OCI-M1 (cell line): ENCODE measurements at regions not wholly inside any gene's neighbourhood (a gene's known extent, or its start where the extent isn't known, plus 50 kb on each side); places are given as distances from the start of the nearest gene placed in this dataset.
"Not testable (repeated sequence)": the region's sequence is repeated elsewhere in the genome, so short reads cannot be mapped to it uniquely, and the experiment has no call there.

Experiments
- DNase-seq: peaks from one replicate; lab custom pipeline; 2025; lab: John Stamatoyannopoulos, UW

DNA sequence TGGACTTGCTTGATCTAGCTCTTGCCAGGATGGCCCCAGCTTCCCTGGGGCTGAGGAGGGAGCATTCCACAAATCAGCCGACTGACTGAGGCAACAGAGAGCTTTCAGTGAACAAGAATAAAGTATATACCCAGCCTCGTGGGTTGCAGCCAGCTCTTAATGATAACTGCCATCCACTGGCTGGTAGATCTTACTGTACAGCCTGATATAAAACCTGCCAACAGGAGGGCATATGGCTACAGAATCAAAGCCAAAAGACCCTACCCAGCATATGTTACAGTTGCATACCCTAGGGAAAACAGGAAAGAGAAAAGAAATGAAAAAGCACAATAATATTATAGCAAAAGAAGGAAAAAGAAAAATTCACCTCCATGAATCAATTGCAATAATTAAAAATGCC lies 775.9 kb upstream of the KIF2B start:
- no peak for DNase-seq

DNA sequence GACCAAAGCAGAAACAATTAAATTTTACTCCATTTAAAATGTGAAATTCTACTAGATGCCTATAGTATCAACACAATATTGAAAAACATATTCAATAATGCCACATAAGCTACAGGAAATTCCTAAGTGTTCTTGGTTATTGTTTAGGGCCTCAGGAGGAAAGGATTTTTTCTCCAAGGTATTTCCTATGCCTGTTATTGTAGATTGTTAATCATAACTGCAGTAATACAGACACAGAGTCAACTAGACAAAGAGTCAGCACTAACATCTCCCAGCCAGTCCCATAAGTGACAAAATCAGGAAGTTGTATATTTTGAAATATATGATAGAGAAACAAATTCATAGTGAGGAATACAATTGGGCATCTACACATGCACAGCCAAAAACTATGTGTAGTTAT lies 782.7 kb upstream of the KIF2B start:
- no peak for DNase-seq

DNA sequence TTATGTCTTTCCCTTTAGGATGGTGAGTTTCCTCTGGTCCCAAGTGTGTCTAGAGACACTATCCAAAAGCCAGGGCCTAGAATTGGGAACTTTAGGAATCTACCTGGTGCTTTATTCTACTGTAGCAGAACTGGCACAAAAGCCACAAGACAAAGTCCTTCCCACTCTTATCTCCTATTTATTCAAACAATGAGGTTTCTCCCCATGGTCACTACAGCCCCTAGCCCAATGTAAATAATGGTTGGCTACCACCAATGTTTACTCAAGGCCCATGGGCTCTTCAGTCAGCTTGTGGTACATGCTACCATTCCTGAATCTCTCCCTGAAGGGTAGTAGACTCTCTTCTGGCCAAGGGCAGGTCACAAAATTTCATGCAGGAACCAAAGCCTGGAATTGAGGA lies 789.4 kb upstream of the KIF2B start:
- DNase-seq = no peak

DNA sequence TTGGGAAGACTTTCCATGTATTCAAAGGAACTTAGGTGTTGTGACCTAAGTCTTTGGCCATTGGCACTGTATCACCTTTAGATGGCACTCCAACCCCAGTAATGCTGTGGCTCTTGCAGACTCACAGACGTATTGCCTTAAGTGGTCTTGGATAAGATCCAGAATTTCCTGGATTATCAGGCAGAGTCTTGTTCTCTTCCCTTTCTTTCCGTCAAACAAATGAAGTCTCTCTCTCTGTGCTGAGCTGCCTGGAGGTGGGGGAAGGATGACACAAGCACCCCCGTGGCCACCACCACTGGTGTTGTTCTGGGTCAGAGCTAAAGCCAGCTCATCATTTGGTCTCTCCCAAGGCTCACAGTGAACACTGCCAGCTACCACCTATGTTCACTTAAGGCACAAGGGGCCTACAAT lies 789.9 kb upstream of the KIF2B start:
- peak; percentile 74 for DNase-seq

DNA sequence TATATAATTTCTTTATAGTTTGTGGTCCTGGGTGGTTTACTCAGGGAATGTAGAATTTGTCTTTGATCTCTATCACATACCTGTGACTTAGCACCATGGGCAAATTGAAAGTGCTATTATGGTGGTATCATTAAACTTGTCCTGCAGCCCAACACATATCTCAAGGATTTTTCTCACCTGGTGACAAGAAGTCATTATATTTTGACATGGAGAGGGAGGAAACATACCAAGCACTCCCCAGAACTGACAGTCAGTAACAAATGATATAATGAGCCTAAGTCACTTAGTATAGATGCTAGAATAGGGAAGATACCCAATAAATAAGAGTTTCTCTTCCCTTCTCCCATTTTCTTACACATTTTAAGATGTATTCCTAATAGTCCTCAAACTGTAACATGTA lies 805.5 kb upstream of the KIF2B start:
- DNase-seq = no peak

DNA sequence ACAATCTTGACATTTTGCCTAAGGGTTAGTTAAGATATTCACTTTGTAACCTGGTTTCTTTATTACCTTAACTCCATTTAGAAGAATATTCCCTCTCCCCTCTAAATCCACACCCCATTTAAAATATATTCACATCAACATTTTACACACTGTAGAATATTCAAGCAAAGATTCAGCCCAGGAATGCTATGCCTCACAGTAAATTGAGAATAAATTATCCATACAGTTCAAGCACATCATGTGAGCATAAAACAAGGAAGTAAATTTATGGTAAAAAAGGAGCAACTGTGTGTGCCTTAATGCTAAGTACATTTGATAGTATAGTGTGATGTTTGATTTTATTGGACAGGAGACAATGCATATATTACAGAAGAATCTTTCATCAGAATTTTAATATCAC lies 806.6 kb upstream of the KIF2B start:
- no peak for DNase-seq

DNA sequence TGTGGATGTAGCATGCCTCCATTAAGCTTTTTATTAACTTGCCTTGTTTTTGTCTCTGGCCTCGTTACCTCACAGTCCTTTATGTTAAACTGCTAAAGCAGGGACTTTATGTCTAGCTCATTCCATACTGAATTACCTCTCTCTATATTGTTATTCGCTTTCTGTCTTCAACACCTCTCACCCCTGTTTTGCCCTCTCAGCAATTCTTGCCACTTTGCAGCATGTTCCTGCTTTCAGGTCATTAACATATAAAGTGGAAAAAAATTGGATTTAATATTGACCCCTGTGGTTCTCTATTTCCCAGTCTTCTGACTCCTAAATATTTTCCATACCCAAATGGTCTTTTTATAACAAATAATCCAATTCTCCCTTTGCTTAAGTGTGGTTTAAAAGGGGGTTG lies 810.4 kb upstream of the KIF2B start:
- DNase-seq = no peak

DNA sequence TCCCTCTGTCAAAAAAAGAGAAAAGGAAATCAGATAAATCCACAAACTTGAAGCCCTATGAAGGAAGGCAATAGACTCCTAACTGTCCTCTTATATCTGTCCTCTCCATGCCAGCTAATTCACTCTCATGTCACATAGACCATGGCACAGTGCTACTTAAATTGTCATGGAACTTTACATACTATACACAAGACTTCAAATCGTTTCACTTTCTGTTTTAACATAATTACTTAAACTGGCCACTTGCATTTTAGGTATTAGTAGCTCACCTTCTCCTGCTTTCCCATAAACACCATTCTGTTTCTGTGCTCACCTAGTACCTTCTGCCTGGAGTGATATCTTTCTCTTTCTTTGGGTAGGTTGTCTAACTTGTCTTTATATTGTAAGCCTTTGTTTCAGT lies 816.7 kb upstream of the KIF2B start:
- DNase-seq = peak; percentile 32

DNA sequence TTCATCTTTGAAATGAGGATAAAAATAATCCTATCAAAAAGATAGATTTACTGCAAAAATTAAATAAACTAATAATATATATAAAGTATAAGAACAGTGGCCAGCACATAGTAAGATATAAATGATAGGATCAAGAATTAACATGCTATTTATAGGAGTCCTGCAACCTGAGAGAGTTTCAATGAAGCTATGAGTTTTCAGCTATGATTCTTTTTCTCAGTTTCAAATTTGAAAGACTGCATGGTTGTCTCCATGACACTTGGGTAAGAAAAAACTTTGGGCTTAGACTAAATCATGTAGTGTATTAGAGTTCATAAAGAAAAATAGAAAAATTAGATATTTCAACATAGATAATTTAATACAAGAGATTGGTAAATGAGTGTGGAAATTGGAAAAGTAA lies 817.8 kb upstream of the KIF2B start:
- DNase-seq = no peak

DNA sequence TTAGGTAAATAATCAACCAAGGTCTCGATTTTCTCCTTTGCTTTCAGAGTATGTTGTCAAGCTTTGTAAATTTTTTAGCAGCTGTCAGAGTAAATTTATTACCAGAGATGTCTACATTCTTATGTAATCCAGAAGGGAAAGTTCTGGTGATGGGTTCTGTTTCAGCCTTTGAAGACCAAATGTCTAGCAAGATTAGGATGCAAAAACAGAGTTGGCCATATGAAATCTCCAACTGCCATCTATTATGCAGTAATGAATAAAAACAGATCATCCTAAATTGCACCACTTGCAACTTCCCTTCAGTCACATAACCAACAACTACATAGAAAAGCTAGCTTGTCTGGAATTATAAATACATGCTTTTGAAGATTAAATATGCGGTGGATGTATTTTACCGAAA lies 826.8 kb upstream of the KIF2B start:
- no peak for DNase-seq

DNA sequence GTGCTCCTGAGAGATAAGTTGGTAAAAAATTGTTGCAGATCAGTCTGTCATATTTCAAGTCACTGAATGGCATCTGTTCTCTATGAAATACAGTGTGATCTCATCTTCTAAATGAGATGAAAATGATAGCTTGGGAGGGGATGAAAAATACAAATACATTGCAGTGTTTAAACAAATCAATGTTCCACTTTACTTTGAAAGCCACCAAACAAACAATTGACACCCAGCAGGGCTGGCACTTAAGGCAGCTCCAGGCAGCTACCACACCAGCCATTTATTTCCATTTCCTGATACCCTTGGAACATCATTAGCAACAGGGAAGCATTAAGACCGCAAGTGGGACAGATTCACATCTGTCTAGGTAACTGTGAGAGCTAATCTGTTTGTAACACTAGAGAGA lies 827.6 kb upstream of the KIF2B start:
- no peak for DNase-seq

DNA sequence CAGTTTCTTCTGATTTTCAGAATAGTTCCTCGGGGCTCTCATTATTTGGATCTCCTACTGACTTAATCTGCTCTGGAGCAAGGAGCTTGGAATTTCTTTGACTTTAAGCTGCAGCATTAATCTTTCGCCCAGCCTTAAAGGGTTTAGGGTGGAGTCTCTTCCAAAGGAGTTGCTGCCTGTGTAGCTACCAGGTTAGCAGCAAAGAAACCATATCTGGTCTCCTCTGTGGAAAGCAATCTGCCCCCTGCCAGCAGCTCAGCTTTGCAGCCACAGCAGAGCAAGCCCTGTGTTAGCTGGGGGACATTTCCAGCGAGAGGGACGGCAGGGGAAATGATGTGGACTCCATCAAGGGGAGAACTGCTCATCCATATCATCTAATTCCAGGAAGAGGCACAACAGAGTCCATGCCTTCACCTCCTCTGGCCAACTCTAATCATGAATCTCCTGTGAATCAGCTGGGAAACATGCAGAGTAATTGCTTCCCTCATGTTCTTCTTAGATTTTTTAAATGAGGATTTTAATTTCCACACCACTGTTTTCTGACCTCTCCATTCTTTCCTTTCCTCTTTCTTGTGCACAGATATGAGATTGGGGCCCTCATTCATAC lies 827.6 kb upstream of the CA10 start:
- DNase-seq = no peak

DNA sequence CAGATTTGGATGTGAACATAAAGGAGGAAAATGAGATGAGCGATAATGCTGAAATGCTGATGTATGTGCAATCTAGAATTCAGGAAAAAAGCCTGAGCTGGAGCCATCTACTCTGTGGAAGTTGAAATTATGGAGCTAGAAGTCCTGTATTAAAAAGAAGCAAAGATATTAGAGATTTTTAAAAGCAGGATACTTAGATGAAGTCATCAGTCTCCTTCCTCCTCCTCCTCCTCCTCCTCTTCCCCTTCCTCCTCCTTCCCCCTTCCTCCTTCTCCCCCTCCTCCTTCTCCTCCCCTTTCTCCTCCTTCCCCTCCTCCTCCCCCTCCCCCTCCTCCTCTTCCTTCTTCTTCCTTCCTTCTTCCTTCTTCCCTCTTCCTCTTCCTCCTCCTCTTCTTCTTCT lies 823.8 kb upstream of the CA10 start:
- DNase-seq = no peak

DNA sequence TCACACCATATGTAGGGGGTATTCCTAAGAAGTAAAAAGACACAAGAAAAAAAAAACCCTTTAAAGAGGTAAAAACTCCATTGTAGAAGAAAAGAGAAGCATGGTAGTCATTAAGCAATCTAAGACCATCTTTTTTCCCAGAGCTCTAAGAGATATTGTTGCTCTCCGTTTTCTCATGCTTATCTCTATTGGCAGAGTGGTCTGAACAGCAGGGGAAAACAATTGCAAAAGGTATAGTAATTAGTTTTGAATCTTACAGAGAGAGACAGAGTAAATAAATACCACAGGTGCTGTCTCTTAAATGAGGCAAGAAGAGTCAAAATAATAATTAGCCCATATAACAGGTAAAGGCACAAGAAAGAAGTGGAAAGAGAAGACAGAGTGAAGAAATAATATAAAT lies 821.4 kb upstream of the CA10 start:
- no peak for DNase-seq

DNA sequence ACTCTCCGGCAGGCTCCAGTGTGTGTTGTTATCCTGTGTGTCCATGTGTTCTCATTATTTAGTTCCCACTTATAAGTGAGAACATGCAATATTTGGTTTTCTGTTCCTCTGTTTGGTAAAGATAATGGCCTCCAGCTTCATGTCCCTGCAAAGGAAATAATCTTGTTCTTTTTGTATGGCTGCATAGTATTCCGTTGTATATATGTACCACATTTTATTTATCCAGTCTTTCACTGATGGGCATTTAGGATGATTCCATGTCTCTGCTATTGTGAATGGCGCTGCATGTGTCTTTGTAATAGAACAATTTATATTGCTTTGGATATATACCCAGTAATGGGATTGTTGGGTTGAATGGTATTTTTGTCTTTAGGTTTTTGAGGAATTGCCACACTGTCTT lies 807.3 kb upstream of the CA10 start:
- no peak for DNase-seq

DNA sequence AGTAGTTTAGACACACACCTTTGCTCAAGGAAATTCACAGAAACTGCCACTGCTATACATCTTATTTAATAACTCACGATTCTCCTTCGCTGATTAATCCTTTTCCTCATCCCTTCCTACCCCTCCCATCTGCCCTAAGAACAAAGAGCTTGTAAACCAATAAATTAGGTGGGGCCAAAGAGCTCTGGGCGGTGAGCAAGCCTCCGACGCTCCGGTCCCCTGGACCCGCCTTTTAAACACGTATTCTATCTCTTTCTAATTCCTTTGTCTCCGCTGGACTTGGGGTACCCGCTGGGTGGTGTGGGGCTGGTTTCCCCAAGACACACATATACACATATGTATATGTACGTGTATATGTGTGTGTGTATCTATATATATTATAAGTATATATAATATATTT lies 803.2 kb upstream of the CA10 start:
- not testable (repeated sequence) for DNase-seq

DNA sequence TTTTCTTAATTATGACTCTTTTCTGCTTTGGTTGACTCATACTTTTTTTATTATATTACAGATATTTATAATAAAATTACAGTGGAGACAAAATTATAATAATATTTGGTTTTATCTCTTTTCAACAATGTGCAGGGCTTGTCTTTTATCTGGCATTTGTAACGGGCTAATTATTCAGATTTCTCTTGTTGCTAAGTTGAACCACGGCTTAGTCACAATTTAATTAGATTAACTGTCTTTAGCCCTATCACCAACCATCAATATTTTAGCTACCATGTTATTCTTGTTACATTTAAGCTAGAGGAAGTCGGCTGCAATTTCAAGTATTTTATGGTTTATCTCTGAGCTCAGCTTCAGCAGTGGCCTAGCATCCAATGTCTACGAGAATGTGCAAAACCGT lies 798.9 kb upstream of the CA10 start:
- DNase-seq = no peak

DNA sequence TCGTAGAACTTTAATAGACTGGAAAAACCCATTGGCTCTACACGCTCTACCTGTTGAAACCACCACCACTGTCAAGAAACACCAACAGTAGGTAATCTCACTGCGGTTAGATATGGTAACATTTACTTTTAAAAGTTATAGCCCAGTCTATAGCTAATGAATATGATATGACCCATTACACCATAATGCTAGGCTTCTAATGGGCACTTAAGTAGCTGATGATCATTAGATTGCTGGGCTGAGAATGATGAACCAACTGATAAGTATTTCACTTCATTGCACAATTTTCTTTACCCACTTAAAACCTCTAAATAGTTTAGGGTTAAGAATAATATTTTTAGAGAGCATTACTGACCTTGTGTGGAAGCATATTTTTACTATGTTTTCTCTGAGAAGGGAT lies 788.9 kb upstream of the CA10 start:
- DNase-seq = no peak

DNA sequence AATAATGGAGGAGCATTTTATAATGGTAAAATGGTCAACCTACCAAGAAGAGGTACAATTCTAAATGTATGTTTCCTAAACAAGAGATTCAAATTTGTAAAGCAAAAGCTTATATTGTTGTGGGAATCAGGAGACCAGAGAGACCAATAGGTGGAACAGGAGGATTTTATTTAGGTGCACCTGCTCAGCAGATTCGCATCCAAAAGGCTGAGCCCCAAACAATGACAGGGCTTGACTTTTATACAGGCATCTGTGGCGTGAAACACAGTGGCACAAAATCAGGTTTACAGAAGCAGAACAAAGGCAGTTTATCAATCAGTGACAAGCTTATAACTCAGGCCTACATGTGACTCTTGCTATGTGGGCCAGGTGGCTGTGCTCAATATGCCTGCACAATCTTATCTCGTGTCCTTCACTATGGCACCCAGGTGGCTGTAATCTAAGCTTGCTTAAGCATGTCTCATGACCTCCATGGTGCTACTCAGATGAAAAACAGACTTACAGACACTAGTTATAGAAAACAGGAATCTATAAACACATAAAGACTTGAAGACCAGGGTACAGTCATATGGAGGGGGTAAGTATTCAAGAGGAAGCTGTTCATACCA lies 780.2 kb upstream of the CA10 start:
- peak; percentile 5 for DNase-seq

DNA sequence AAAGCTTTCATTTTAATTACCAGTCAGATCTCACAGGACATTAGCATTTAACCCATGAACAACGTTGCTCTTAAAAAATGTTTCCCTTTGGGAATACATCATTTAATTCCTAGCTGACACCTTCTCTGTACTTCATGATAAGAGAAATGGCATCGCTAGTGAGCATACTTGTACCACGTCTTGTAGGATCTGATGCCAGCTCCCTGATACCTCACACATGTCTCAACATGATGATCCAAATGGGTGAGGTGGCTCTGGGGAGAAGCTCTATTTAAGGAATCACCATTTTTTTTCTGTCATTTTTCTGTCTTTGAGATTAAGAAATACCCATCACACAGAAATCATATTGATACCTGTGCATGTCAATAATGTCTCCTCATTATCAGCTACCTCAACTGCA lies 772.1 kb upstream of the CA10 start:
- no peak for DNase-seq

DNA sequence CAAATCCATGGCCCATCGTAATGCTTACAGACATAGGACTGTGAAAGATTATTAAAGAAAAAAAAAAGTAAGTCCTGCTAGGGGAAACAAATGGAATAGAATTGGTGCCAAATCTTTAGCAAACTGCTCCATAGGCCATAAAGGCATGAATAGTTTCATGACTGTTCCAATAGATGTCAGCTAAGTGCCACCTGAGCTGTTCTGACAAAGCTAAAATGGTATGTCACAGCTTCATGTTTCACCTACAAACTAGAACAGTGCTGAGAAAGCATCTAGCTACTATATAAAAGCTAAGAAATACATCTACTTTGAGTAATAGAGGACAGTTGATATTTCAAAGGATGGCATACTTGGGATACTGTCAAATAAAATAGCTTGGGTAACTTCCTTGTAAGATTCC lies 771.6 kb upstream of the CA10 start:
- no peak for DNase-seq

DNA sequence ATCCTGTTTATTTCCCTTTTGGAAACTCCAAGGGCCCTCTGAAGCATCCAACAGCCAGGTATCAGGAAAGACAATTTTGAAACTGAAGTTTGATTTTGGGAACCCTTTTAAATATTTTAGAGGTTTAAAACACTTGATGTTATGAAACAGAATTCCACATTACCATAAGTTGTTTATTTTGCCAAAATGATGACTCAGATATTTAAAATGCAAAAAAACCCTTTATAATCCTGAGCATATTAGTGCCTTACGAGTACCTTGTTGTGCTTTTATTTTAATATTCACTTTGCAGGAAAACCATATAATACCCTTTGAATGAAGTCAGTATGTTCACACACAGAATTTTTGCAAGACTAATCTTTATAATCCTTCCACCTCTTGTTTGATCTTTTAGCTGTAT lies 765.1 kb upstream of the CA10 start:
- no peak for DNase-seq

DNA sequence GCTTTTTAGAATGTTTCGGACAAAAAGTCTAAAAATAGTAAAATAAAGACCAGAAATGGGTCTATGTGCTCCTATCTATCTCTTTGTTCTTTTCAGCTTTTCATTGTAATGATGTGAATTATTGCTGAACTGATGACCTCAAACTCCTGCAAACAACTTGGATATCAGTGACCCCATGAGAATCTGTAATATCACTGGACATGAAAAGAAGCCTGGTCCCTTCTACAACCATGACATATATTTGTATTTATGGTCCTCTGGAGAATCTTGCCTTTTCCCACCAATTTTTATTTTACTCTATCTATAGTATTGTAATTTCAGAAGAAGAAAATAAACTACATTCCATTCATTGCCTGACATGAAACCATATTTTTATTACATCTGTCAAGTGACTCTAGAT lies 740.7 kb upstream of the CA10 start:
- no peak for DNase-seq

DNA sequence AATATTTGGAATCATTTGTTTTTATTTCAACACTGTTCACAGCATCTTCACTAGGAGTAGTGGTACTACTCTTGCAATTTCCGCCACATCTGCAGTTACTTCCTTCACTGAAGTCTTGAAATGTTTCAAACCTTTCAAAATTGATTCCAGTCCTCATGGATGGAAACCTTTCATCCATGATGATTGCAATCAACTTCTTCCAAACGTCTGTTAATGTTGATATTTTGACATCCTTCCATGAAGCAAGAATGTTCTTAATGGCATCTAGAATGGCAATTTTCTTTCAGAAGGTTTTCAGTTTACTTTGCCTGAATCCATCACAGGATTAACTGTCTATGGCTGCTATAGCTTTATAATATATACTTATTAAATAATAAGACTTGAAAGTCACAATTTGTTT lies 736.8 kb upstream of the CA10 start:
- DNase-seq = no peak

DNA sequence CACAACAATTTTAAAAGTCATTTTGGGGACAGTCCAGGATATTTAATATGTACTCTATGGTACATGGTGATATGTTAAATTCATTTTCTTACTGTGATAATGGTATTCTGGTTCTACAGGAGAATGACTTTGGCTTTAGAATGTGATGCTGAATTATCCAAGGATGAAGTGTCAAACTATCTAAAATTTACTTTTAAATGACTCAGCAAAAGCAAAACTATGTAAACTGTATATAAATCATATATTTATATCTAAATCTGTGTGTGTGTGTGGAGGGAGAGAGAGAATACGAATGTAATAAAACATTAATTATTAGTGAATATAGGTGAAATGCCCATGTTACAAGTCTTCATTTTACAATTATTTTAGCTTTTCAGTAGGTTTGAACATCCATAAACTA lies 733.8 kb upstream of the CA10 start:
- DNase-seq = no peak
